Central memory CD4-positive, alpha-beta T cell (primary cell): ENCODE measurements at regions not wholly inside any gene's neighbourhood (a gene's known extent, or its start where the extent isn't known, plus 50 kb on each side); places are given as distances from the start of the nearest gene placed in this dataset.

ENCODE experiments used
- DNase-seq: peaks from one replicate; pipeline ENCODE4 v3.0.0; 2022

GRCh38 chr4:152234571-152234970 lies 301.3 kb downstream of the FBXW7 start:
- no peak for DNase-seq

DNA sequence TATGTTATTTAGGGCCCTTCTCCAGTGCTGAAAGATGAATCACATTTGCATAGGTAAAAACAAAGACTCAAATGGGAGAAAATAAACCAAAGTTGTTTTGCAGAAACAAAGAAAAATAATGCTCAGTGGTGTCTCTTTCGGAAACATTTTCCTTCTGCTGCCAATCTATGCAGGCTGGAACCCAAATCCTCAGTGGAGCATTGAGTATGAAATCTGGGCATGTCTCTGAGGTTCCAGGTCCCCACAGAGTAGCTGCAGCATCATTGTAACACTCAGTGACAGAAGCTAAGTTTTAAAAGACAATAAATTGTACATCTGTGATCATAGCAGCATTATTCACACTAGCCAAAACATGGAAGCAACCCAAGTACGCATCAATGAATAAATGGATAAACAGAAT lies 303.6 kb downstream of the FBXW7 start:
- DNase-seq, result no peak

- DNase-seq, result no peak
Observed at GRCh38 chr4:152229782-152230289, 306.1 kb downstream of the FBXW7 start.

DNA sequence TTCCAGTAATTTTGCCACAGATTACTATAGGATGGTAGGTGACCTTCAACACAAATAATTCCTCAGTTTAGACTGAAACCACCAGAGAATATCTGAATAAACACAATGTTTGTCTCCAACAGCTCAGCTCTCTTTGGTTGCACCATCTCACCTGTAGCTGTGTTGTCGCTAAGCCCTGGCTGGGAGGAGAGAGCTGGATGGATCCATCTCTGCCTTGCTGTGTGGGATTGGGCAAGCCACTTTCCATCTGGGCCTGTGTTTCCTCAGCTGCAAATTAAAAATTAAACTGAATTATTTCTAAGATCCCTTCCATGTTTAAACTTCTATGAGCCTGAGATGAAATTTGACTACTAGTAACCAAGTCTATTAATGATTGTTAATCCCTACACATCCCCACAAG lies 310.2 kb downstream of the FBXW7 start:
- no peak for DNase-seq

DNA sequence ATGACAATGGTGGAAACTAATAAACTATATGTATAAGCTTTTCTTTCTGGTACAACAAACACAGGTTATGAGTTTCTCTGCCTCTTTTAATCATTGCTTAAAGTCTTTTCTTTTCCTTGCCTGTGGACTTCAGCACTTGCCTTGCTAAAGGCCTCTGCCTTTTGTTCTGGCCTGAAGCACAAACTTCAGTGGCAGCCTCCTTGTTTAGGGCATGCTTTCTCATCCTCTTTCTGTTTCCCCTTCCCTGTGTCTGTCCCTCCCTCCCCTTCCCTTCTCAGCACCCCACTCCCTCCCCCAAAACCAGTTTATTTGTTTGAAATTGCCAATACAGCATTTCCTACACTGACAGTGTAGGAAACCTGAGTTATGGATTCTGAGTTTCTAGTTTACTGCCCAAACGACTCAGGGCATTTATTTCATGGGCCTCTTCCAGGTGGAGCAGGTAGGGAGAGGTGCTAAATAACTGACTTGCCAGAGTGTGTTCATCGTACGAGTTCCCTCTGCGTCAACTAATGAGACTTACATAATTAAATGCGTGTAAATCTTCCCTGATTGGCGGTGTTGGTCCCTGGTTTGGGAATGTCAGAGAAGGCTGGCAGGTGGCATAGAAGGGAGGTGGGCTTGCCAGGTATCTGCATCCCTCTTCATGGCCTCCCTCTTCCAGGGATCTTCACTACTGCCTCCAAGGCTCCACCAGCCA lies 311.0 kb downstream of the FBXW7 start:
- no peak for DNase-seq

GRCh38 chr4:152224223-152224622 lies 311.7 kb downstream of the FBXW7 start:
- DNase-seq, result no peak

DNA sequence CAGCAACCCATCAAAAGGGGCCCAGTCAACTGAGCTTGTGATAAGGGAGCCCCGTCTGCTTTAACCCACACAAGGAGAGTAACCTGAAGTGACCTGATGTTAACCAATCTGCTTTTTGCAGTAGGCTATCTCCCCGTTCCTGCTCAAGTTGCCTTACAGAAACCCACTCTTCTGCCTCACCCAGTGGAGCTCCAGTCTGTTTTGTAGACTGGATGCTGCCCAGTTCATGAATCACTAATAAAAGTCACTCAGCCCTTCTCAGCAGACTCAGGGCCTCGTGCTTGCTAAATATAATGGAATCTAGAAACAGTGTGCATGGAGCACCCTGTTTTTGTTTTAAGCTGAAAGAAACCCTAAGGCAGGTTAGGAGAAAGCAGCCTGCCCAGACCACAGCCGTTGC lies 312.3 kb downstream of the FBXW7 start:
- no peak for DNase-seq

DNA sequence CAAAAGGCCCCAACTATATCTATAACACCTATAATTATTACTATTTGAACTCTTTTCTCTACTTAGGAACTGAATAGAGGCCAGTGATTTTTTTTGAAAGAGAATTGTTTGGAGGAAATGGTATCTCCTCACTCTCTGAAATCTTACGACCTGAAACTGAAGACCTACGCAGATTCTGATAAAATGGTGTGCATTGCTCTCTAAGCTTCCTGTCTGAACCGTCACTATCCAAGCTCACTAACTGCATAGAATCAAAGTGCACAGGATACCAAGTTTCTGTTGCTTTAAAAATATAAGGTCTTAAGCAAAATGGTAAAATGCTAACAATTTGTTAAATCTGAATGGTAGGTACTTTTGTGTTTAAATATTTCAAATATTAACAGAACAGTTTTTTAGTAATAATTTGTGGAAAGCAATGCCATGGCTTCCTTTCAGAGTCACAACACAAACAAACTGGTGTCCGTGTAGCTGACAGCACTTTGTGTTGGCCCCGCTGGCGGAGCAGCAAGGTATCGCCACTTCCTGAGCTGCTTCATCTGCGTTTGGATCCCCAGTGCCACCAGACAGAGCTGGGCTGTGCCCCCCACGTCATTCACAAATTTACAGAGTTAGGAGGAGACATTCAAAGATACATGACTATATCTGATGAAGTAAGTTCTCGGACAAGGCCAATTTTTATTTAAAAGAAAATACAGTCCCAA lies 313.9 kb downstream of the FBXW7 start:
- DNase-seq, result no peak

GRCh38 chr4:152220201-152220666 lies 315.7 kb downstream of the FBXW7 start:
- no peak for DNase-seq

DNA sequence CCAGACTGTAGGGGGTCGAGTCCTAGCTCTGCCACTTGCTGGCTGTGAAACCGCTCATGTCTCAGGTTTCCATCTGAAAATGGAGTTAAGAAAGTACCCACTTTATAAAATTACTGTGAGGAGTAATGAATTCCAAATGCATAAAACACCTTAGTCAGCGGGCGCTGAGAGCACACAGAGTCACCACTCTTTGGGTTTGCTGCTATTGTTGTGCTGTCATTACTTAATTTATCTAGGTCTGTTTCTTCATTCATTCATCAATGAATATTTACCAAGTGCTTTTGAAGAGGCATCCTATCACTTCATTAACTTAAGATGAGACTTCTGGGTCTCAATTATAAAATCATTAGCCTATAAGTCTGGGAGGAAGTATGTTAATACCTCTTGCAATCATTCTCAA lies 317.3 kb downstream of the FBXW7 start:
- no peak for DNase-seq

DNA sequence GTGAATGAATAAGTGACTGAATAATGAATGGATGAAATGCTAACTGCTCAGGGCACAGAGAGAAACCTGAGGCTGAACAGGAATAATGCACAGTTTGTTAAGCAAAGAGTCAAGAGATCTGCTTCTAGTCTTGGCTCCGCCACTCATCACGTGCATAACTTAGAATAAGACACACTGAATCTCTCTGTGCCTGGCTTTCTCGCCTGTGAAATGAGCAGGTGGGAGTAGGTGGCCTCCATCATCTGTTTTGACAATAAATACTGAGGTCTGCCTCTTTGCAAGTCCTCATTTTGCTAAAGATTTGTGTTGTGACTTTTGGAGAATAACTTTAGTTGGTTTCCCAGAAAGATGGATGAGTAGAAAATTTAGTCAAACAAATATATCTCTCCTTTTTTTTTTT lies 318.0 kb downstream of the FBXW7 start:
- no peak for DNase-seq

- no peak for DNase-seq
Observed at GRCh38 chr4:152211936-152212653, 323.8 kb downstream of the FBXW7 start.

- DNase-seq, result no peak
Observed at GRCh38 chr4:152209772-152210493, 326.0 kb downstream of the FBXW7 start.

DNA sequence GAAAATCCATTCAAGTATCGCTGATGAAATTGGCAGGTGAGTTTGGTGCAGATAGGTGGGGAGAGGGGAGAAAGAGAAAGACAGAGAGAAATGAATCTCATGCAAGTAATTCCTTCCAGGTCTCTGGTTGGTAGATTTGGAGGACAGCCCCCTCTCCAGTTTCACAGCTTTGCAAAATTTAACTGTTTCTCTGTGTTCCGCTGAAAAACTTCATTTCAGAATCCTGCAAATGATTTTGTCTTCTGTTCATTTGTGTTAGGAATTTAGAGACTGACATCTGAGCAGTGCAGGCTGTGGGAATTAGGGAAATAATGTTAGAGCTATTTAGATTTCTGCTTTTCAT lies 328.5 kb downstream of the FBXW7 start:
- DNase-seq, result no peak

GRCh38 chr4:152206646-152207377 lies 329.1 kb downstream of the FBXW7 start:
- no peak for DNase-seq

GRCh38 chr4:152206185-152206584 lies 329.7 kb downstream of the FBXW7 start:
- no peak for DNase-seq

DNA sequence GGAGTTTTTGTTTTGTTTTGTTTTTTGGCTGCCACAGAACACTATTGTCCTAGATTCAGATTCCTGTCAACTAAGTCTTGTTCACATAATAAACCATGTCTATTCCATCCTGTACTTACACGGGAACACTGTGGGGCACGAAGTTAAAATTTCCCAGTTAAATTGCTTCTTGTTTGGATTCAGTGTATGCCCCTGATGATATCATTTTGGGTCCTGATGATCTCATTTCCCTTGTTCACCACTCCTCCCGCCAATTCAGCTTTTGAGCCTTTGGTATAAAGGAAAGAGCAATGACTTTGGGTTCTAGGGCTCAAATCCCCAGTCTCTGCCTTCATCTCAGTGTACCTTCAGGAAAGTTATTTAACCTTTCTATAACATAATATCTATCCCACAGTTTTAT lies 333.5 kb downstream of the FBXW7 start:
- no peak for DNase-seq

- DNase-seq, result no peak
Observed at GRCh38 chr4:152200511-152201333, 335.2 kb downstream of the FBXW7 start.

- DNase-seq, result no peak
Observed at GRCh38 chr4:152197211-152197610, 338.7 kb downstream of the FBXW7 start.

- DNase-seq, result no peak
Observed at GRCh38 chr4:152195888-152196287, 340.0 kb downstream of the FBXW7 start.

DNA sequence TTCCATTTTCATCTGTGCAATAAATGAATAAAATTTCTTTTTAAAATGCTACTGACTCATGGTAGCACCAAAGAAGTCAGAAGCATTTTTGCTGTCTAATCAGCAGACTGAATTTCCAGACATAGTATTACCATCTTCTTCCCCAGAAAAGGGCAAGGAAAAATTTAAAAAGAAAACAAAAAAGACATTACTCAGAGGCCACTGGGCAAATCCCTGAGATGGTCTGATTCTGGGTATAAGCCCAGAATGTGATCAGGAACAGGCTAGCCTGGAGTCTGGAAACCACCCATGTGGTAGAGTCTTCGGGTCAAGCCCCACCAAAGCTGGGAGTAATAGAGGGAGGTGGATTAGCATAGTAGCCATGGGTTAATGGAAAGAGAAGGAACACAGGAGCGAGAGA lies 342.8 kb downstream of the FBXW7 start:
- DNase-seq, result no peak
